ENCODE measurements at regions not wholly inside any gene's neighbourhood (a gene's known extent, or its start where the extent isn't known, plus 50 kb on each side); places are given as distances from the start of the nearest gene placed in this dataset.

- Histone ChIP-seq H3K4me3 (ENCODE audit: low read depth in 1 of 2, low read length in 1 of 2) (no peak overlapping the region), H3K27me3 (no peaks in the 10 kb centered on the region), H3K27ac (no peak overlapping the region), H3K36me3 (peaks cover under 1% of the 10 kb centered on the region), H3K9me3 (no peaks in the 10 kb centered on the region), H3K4me1 (ENCODE audit: control insufficient read depth in 1 of 2, insufficient read depth in 1 of 2, low read depth in 1 of 2, low read length in 1 of 2) (peaks cover 8 to 22% of the 10 kb centered on the region in 2 experiments)
- no peak for TF ChIP-seq CTCF (IDR thresholded peaks at IDR 0.05)
Measured at GRCh38 chr20:60242836-60243505, 284.7 kb downstream of the CDH26 start.

GRCh38 chr20:60244373-60245146 is 286.3 kb downstream of the CDH26 start:
- H3K36me3 ChIP-seq = peaks cover 8% of the 10 kb centered on the region
- H3K27ac ChIP-seq = no peak overlapping the region
- no peak for TF ChIP-seq CTCF (IDR thresholded peaks at IDR 0.05)
- no peaks in the 10 kb centered on the region for H3K27me3 ChIP-seq
- H3K4me1 ChIP-seq (ENCODE audit: control insufficient read depth in 1 of 2, insufficient read depth in 1 of 2, low read depth in 1 of 2, low read length in 1 of 2) = peaks cover 8 to 19% of the 10 kb centered on the region in 2 experiments
- H3K9me3 ChIP-seq = no peaks in the 10 kb centered on the region
- no peak overlapping the region for H3K4me3 ChIP-seq (ENCODE audit: low read depth in 1 of 2, low read length in 1 of 2)

- no peaks in the 10 kb centered on the region for H3K27me3 ChIP-seq
- no peak overlapping the region for H3K4me3 ChIP-seq (ENCODE audit: low read depth in 1 of 2, low read length in 1 of 2)
- H3K9me3 ChIP-seq = no peaks in the 10 kb centered on the region
- H3K4me1 ChIP-seq (ENCODE audit: control insufficient read depth in 1 of 2, insufficient read depth in 1 of 2, low read depth in 1 of 2, low read length in 1 of 2) = peaks cover 7 to 21% of the 10 kb centered on the region in 2 experiments
- no peak overlapping the region for H3K27ac ChIP-seq
- H3K36me3 ChIP-seq = peaks cover 11% of the 10 kb centered on the region
- TF ChIP-seq CTCF (IDR thresholded peaks at IDR 0.05) = no peak
Measured at GRCh38 chr20:60246751-60247150, 288.5 kb downstream of the CDH26 start.

- H3K9me3 ChIP-seq = no peaks in the 10 kb centered on the region
- no peak overlapping the region for H3K27ac ChIP-seq
- peaks cover 11% of the 10 kb centered on the region for H3K36me3 ChIP-seq
- peaks cover 0 to 8% of the 10 kb centered on the region in 2 experiments for H3K4me1 ChIP-seq (ENCODE audit: control insufficient read depth in 1 of 2, insufficient read depth in 1 of 2, low read depth in 1 of 2, low read length in 1 of 2)
- no peaks in the 10 kb centered on the region for H3K27me3 ChIP-seq
- TF ChIP-seq CTCF (IDR thresholded peaks at IDR 0.05) = no peak
- no peak overlapping the region for H3K4me3 ChIP-seq (ENCODE audit: low read depth in 1 of 2, low read length in 1 of 2)
Measured at GRCh38 chr20:60249436-60249835, 291.2 kb downstream of the CDH26 start.

GRCh38 chr20:60250251-60250650 is 292.0 kb downstream of the CDH26 start:
- peaks cover 0 to 8% of the 10 kb centered on the region in 2 experiments for H3K4me1 ChIP-seq (ENCODE audit: control insufficient read depth in 1 of 2, insufficient read depth in 1 of 2, low read depth in 1 of 2, low read length in 1 of 2)

More at GRCh38 chr20:60250251-60250650, 292.0 kb downstream of the CDH26 start:
- no peak for TF ChIP-seq CTCF (IDR thresholded peaks at IDR 0.05)
- Histone ChIP-seq H3K27me3 (no peaks in the 10 kb centered on the region), H3K9me3 (no peaks in the 10 kb centered on the region), H3K4me3 (ENCODE audit: low read depth in 1 of 2, low read length in 1 of 2) (no peak overlapping the region), H3K27ac (no peak overlapping the region), H3K36me3 (peaks cover 11% of the 10 kb centered on the region)
